Panc1 (cell line): ENCODE measurements at regions not wholly inside any gene's neighbourhood (a gene's known extent, or its start where the extent isn't known, plus 50 kb on each side); places are given as distances from the start of the nearest gene placed in this dataset.

Source experiments
- CTCF ChIP-seq: fragments of 450-650 bp; IDR thresholded peaks from 2 replicates; pipeline ENCODE4 v1.5.1; 2017; ENCODE audit warnings: mild to moderate bottlenecking
- POLR2AphosphoS5 ChIP-seq: IDR thresholded peaks from 2 replicates; pipeline ENCODE4 v1.6.1; 2012; ENCODE audit warnings: mild to moderate bottlenecking, low read depth, low read length, moderate library complexity
- REST ChIP-seq, 2 experiments: IDR thresholded peaks; 2 replicates each; pipeline ENCODE4 v1.6.1; 2011 to 2012; ENCODE audit warnings: low read depth in 2 of 2, control low read depth in 1 of 2, low read length in 1 of 2, mild to moderate bottlenecking in 1 of 2, moderate library complexity in 1 of 2; ENCODE audit not compliant: insufficient read depth in 1 of 2
- SIN3A ChIP-seq: IDR thresholded peaks from 2 replicates; pipeline ENCODE4 v1.6.1; 2012; ENCODE audit warnings: low read depth, mild to moderate bottlenecking, low read length, moderate library complexity, borderline replicate concordance; ENCODE audit not compliant: insufficient read depth

- TF ChIP-seq CTCF (no peak), POLR2AphosphoS5 (no peak), REST (IDR thresholded peaks at IDR 0.05; ENCODE audit: insufficient read depth in 1 of 2, low read depth in 2 of 2, low read length in 1 of 2) (no peak), SIN3A (no peak)
Measured at GRCh38 chr7:17146621-17147020, 151.8 kb upstream of the AHR start.
